Spleen (tissue), 11 donors: ENCODE measurements at regions not wholly inside any gene's neighbourhood (a gene's known extent, or its start where the extent isn't known, plus 50 kb on each side); places are given as distances from the start of the nearest gene placed in this dataset.

Experiments
- DNase-seq: peaks from one replicate; pipeline ENCODE4 v3.0.0-alpha.2; 2020
- H3K27ac ChIP-seq, 8 donors: fragments of 200-600 bp; sonication (generic) in 7 of 8; 1 replicate in 4 of 8; 2 replicates in 4 of 8; pipeline versions ENCODE4 v1.5.0 to v1.8.0; 2016 to 2021; ENCODE audit warnings: inconsistent platforms in 4 of 8, mild to moderate bottlenecking in 4 of 8, moderate library complexity in 1 of 8
- H3K27me3 ChIP-seq, 7 donors: fragments of 200-600 bp; sonication (generic) in 6 of 7; replicated peaks in 1 of 7; 1 replicate in 4 of 7; 2 replicates in 3 of 7; pipeline versions ENCODE4 v1.5.0 to v1.8.0; 2016 to 2021; ENCODE audit warnings: inconsistent platforms in 3 of 7, mild to moderate bottlenecking in 1 of 7
- H3K36me3 ChIP-seq, 6 donors: fragments of 200-600 bp; sonication (generic) in 5 of 6; 1 replicate in 4 of 6; 2 replicates in 2 of 6; pipeline versions ENCODE4 v1.5.0 to v1.8.0; 2016 to 2021; ENCODE audit warnings: inconsistent platforms in 2 of 6
- H3K4me1 ChIP-seq, 6 donors: fragments of 200-600 bp; sonication (generic) in 5 of 6; 1 replicate in 3 of 6; 2 replicates in 3 of 6; pipeline versions ENCODE4 v1.5.0 to v1.8.0; 2016 to 2021; ENCODE audit warnings: inconsistent platforms in 3 of 6
- H3K4me3 ChIP-seq, 8 donors: fragments of 200-600 bp; sonication (generic) in 7 of 8; 1 replicate in 4 of 8; 2 replicates in 4 of 8; pipeline versions ENCODE4 v1.5.0 to v1.8.0; 2016 to 2021; ENCODE audit warnings: inconsistent platforms in 4 of 8, mild to moderate bottlenecking in 4 of 8, moderate library complexity in 2 of 8
- H3K9me3 ChIP-seq, 8 donors: fragments of 200-600 bp; sonication (generic) in 7 of 8; 1 replicate in 4 of 8; 2 replicates in 4 of 8; pipeline versions ENCODE4 v1.5.0 to v1.8.0; 2016 to 2021; ENCODE audit warnings: inconsistent platforms in 4 of 8
- CTCF ChIP-seq, 11 experiments: fragments of 200-600 bp in 7 of 11; fragments of 450-650 bp in 4 of 11; sonication (generic) in 4 of 11; IDR thresholded peaks in 8 of 11; conservative IDR thresholded peaks in 3 of 11; 1 replicate in 7 of 11; 2 replicates in 4 of 11; pipeline versions ENCODE4 v1.4.0 to v1.8.0; 2016 to 2021; ENCODE audit warnings: antibody characterized with exemption in 11 of 11, inconsistent platforms in 4 of 11, mild to moderate bottlenecking in 1 of 11
- POLR2A ChIP-seq, 3 donors: fragments of 450-650 bp; IDR thresholded peaks; one replicate each; pipeline ENCODE4 v1.5.1; 2017; ENCODE audit warnings: antibody characterized with exemption in 3 of 3, mild to moderate bottlenecking in 1 of 3
- POLR2AphosphoS5 ChIP-seq, 3 donors: sonication (generic); formaldehyde crosslinking; IDR thresholded peaks; one replicate each; pipeline ENCODE4 v1.5.1; 2017; ENCODE audit warnings: antibody characterized with exemption in 3 of 3
- WGBS, 5 donors: extraction: QIAGEN DNeasy Blood & Tissue Kit in 3 of 5; methylation state at CpG; one replicate each; pipeline versions ENCODE4 v1.1.5 to v1.1.7; 2013 to 2018; 5-methylcytosine and 5-hydroxymethylcytosine counted together
- intact Hi-C: fragments of 100-400 bp; cut with DNase I; formaldehyde crosslinking; loops from one replicate; pipeline ENCODE4 v1.15.0; 2023; ENCODE audit warnings: low total_unique reads
- donor health status: healthy with polysubstance abuse.
- donor health status: DM: no; HTN: no; CAD: no; lungs with moderate emphysema.
- donor health status: DM: no; HTN: no; CAD: no.
- donor health status: Bipolar disorder and iron deficiency.
- donor health status: healthy.
- donor health status: DM: no; HTN: no; CAD: no.
- donor health status: DM: yes; HTN: yes; CAD: no.

GRCh38 chr1:4166713-4167112 lies 266.6 kb upstream of the C1orf174 start:
- no peak overlapping the region for H3K4me3 ChIP-seq
- DNase-seq: no peak
- no peaks in the 10 kb centered on the region for H3K36me3 ChIP-seq
- H3K27ac ChIP-seq: no peak overlapping the region
- intact Hi-C loops: no loop called here
- peaks cover 0 to 49% (median 0%) of the 10 kb centered on the region in 7 donors for H3K27me3 ChIP-seq
- 11 to 27% (median 19%) methylated on average over 5 of the region's 5 CpGs for WGBS, 5 donors
- no peaks in the 10 kb centered on the region for H3K4me1 ChIP-seq
- no peak for TF ChIP-seq POLR2A (IDR thresholded peaks at IDR 0.05)
- no peak for TF ChIP-seq POLR2AphosphoS5 (IDR thresholded peaks at IDR 0.05)
- TF ChIP-seq CTCF (IDR thresholded peaks at IDR 0.05 in 8 of 11, conservative IDR thresholded peaks at IDR 0.05 in 3 of 11): no peak
- H3K9me3 ChIP-seq: no peaks in the 10 kb centered on the region

GRCh38 chr1:4169991-4170390 lies 269.9 kb upstream of the C1orf174 start:
- intact Hi-C loops: no loop called here
- Histone ChIP-seq H3K4me1 (no peaks in the 10 kb centered on the region), H3K27ac (no peak overlapping the region), H3K4me3 (no peak overlapping the region), H3K9me3 (no peaks in the 10 kb centered on the region), H3K27me3 (peaks cover 0 to 69% (median 0%) of the 10 kb centered on the region in 7 donors), H3K36me3 (no peaks in the 10 kb centered on the region)
- TF ChIP-seq POLR2A (IDR thresholded peaks at IDR 0.05) (no peak), POLR2AphosphoS5 (IDR thresholded peaks at IDR 0.05) (no peak), CTCF (IDR thresholded peaks at IDR 0.05 in 8 of 11, conservative IDR thresholded peaks at IDR 0.05 in 3 of 11) (no peak)
- 80 to 90% (median 85%) methylated on average over 6 of the region's 6 CpGs for WGBS, 5 donors
- peak; percentile 23 for DNase-seq

GRCh38 chr1:4170548-4171340 lies 270.7 kb upstream of the C1orf174 start:
- 80 to 85% (median 83%) methylated on average over 25 of the region's 25 CpGs for WGBS, 5 donors
- Histone ChIP-seq H3K4me1 (no peaks in the 10 kb centered on the region), H3K36me3 (no peaks in the 10 kb centered on the region), H3K27ac (no peak overlapping the region), H3K9me3 (no peaks in the 10 kb centered on the region), H3K4me3 (no peak overlapping the region), H3K27me3 (peaks cover 0 to 62% (median 0%) of the 10 kb centered on the region in 7 donors)
- intact Hi-C loops: no loop called here
- peak; percentile 48 for DNase-seq
- TF ChIP-seq POLR2A (IDR thresholded peaks at IDR 0.05): no peak
- TF ChIP-seq POLR2AphosphoS5 (IDR thresholded peaks at IDR 0.05): no peak
- TF ChIP-seq CTCF (IDR thresholded peaks at IDR 0.05 in 8 of 11, conservative IDR thresholded peaks at IDR 0.05 in 3 of 11): no peak
